GM10266 (cell line): ENCODE measurements at regions not wholly inside any gene's neighbourhood (a gene's known extent, or its start where the extent isn't known, plus 50 kb on each side); places are given as distances from the start of the nearest gene placed in this dataset.
"Not testable (repeated sequence)": the region's sequence is repeated elsewhere in the genome, so short reads cannot be mapped to it uniquely, and the experiment has no call there.

Experiments used
- DNase-seq: peaks from one replicate; pipeline ENCODE4 v3.0.0; 2012; ENCODE audit errors: extremely low spot score
- CTCF ChIP-seq: IDR thresholded peaks from 2 replicates; pipeline ENCODE4 v1.5.1; 2012; ENCODE audit warnings: mild to moderate bottlenecking, low read depth; ENCODE audit not compliant: control insufficient read depth, insufficient read depth; ENCODE audit errors: missing control alignments

- no peak for DNase-seq
- TF ChIP-seq CTCF = no peak
Measured at GRCh38 chr5:99765011-99765410, 770.2 kb upstream of the FAM174A start.

- DNase-seq = no peak
- no peak for TF ChIP-seq CTCF
Measured at GRCh38 chr5:99763021-99763774, 772.0 kb upstream of the FAM174A start.

GRCh38 chr5:99747342-99747741 is 787.8 kb upstream of the FAM174A start:
- DNase-seq = no peak
- no peak for TF ChIP-seq CTCF

GRCh38 chr5:99733146-99733545 is 802.0 kb upstream of the FAM174A start:
- DNase-seq = not testable (repeated sequence)

- not testable (repeated sequence) for DNase-seq
Measured at GRCh38 chr5:99730653-99731052, 801.8 kb upstream of the CHD1 start.

- DNase-seq = no peak
- TF ChIP-seq CTCF = no peak
Measured at GRCh38 chr5:99724732-99725290, 796.0 kb upstream of the CHD1 start.

- DNase-seq = no peak
- no peak for TF ChIP-seq CTCF
Measured at GRCh38 chr5:99721506-99721905, 792.7 kb upstream of the CHD1 start.

- DNase-seq = no peak
- no peak for TF ChIP-seq CTCF
Measured at GRCh38 chr5:99715921-99716320, 787.1 kb upstream of the CHD1 start.
